C4-2B (cell line): ENCODE measurements at regions not wholly inside any gene's neighbourhood (a gene's known extent, or its start where the extent isn't known, plus 50 kb on each side); places are given as distances from the start of the nearest gene placed in this dataset.

ENCODE experiments used
- ZFX ChIP-seq: fragments of 450-650 bp; IDR thresholded peaks from 2 replicates; pipeline ENCODE4 v1.6.1; 2017
- TF ChIP-seq, protein P1 (sequence below): fragments of 450-650 bp; conservative IDR thresholded peaks from 2 replicates; pipeline ENCODE4 v1.5.1; 2017; ENCODE audit warnings: mild to moderate bottlenecking

GRCh38 chr20:53712212-53712977 is 118.8 kb upstream of the ZNF217 start:
- TF ChIP-seq, protein P1, sequence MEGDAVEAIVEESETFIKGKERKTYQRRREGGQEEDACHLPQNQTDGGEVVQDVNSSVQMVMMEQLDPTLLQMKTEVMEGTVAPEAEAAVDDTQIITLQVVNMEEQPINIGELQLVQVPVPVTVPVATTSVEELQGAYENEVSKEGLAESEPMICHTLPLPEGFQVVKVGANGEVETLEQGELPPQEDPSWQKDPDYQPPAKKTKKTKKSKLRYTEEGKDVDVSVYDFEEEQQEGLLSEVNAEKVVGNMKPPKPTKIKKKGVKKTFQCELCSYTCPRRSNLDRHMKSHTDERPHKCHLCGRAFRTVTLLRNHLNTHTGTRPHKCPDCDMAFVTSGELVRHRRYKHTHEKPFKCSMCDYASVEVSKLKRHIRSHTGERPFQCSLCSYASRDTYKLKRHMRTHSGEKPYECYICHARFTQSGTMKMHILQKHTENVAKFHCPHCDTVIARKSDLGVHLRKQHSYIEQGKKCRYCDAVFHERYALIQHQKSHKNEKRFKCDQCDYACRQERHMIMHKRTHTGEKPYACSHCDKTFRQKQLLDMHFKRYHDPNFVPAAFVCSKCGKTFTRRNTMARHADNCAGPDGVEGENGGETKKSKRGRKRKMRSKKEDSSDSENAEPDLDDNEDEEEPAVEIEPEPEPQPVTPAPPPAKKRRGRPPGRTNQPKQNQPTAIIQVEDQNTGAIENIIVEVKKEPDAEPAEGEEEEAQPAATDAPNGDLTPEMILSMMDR: no peak
- no peak for TF ChIP-seq ZFX
